Heart left ventricle (tissue), 16 donors: ENCODE measurements at regions not wholly inside any gene's neighbourhood (a gene's known extent, or its start where the extent isn't known, plus 50 kb on each side); places are given as distances from the start of the nearest gene placed in this dataset.

Source experiments
- ATAC-seq, 4 donors: fragments of 200-7000 bp; cut with Tn5 transposase; one replicate each; pipeline ENCODE4 v1.9.1; 2020 to 2022; ENCODE audit warnings: moderate library complexity in 4 of 4, mild to moderate bottlenecking in 3 of 4, moderate number of reproducible peaks in 1 of 4
- DNase-seq, 5 donors: peaks; one replicate each; pipeline ENCODE4 v3.0.0-alpha.2; 2020
- H3K27ac ChIP-seq, 12 donors: fragments of 200-600 bp; sonication (generic) in 4 of 12; one replicate each; pipeline versions ENCODE4 v1.5.0 to v1.8.0; 2016 to 2022; ENCODE audit warnings: mild to moderate bottlenecking in 2 of 12
- H3K27me3 ChIP-seq, 9 donors: fragments of 200-600 bp; sonication (generic) in 2 of 9; one replicate each; pipeline versions ENCODE4 v1.5.1 to v1.8.0; 2016 to 2022; ENCODE audit warnings: mild to moderate bottlenecking in 3 of 9
- H3K36me3 ChIP-seq, 9 donors: fragments of 200-600 bp; sonication (generic) in 2 of 9; one replicate each; pipeline versions ENCODE4 v1.5.0 to v1.8.0; 2018 to 2022; ENCODE audit warnings: mild to moderate bottlenecking in 2 of 9
- H3K4me1 ChIP-seq, 12 donors: fragments of 200-600 bp; sonication (generic) in 4 of 12; one replicate each; pipeline versions ENCODE4 v1.5.0 to v1.8.0; 2016 to 2022; ENCODE audit warnings: mild to moderate bottlenecking in 3 of 12
- H3K4me3 ChIP-seq, 12 donors: fragments of 200-600 bp; sonication (generic) in 4 of 12; one replicate each; pipeline versions ENCODE4 v1.5.0 to v1.8.0; 2017 to 2022; ENCODE audit warnings: mild to moderate bottlenecking in 9 of 12, moderate library complexity in 4 of 12
- H3K9me3 ChIP-seq, 12 donors: fragments of 200-600 bp; sonication (generic) in 4 of 12; one replicate each; pipeline versions ENCODE4 v1.5.0 to v1.8.0; 2016 to 2022; ENCODE audit warnings: mild to moderate bottlenecking in 1 of 12
- POLR2A ChIP-seq, 2 donors: fragments of 450-650 bp; IDR thresholded peaks; one replicate each; pipeline ENCODE4 v1.6.1; 2017; ENCODE audit warnings: antibody characterized with exemption in 2 of 2, mild to moderate bottlenecking in 2 of 2, moderate library complexity in 2 of 2
- WGBS, 4 donors: extraction: QIAGEN DNeasy Blood & Tissue Kit in 2 of 4; methylation state at CpG; one replicate each; pipeline versions ENCODE4 v1.1.5 to v1.1.7; 2013 to 2018; 5-methylcytosine and 5-hydroxymethylcytosine counted together
- intact Hi-C, 10 donors: fragments of 100-400 bp; cut with DNase I; formaldehyde crosslinking; loops; one replicate each; pipeline versions ENCODE4 v1.11.1 to v1.14.2; 2022
- TF ChIP-seq, protein P1 (sequence below), 12 donors: fragments of 200-600 bp; sonication (generic) in 4 of 12; IDR thresholded peaks; one replicate each; pipeline versions ENCODE4 v1.5.0 to v1.8.0; 2018 to 2022; ENCODE audit warnings: antibody characterized with exemption in 12 of 12, mild to moderate bottlenecking in 5 of 12
- donor health status: ischemic (EF 13 %, LVEDD 7.1; RV severe dilation, severe dysfunction).
- donor health status: healthy with polysubstance abuse.
- donor health status: DM: no; HTN: yes; CAD: no.
- donor health status: DM: no; HTN: no; CAD: no.
- donor health status: ischemic (EF 25% LVEDD 6.9; RV normal size, moderate dysfunction).
- donor health status: ischemic (EF 25% LVEDD 5.7; RV mildly dilated, moderate dysfunction).
- donor health status: healthy.
- donor health status: DM: yes; HTN: yes; CAD: no.
- donor health status: ischemic (EF 35%, LVEDD 5.7; RV mildly dilated, moderate dysfunction).
- donor health status: nonischemic (EF 11% LVEDD 7.7; RV severe dilation, severe dysfunction).
- donor health status: DM: yes; HTN: yes; CAD: no.
- donor health status: PGD.
- donor health status: ischemic (EF 29% LVEDD 5.4; RV normal size, mild dysfunction).
- donor health status: nonischemic (EF 23%, LVEDD 6.1; RV moderate dilation, normal function).

DNA sequence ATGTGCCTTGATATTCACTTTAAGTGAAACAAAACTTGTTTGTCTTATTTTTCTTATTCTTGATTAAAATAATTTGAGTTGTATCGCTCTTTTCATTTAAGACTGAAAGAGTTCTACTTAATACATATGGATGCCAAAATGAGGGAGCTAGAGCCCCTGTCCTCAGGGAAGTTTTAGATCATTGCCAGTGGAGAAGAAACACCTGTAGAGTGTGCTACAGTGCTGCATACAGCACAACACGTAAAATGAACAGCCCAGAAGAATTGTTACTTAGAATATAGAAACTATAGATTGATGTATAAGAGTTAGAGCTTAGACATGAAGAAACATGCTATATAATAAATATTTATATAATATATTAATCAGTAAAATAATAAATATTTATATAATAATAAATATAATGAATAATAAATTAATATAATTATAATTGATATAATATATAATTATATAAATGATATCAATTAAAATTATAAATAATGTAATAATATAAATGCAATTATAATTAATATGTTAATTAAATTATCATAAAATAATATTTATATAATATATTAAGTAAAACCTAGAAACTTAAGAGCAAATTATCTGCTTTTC is 1234.7 kb downstream of the ROBO2 start:
- Histone ChIP-seq H3K4me1 (no peaks in the 10 kb centered on the region), H3K27me3 (no peaks in the 10 kb centered on the region), H3K27ac (no peak overlapping the region), H3K4me3 (no peak overlapping the region), H3K36me3 (no peaks in the 10 kb centered on the region), H3K9me3 (no peaks in the 10 kb centered on the region)
- intact Hi-C loops, result no loop called here
- 82 to 91% (median 83%) methylated on average over 2 of the region's 2 CpGs for whole genome bisulfite sequencing, 4 donors
- DNase-seq, result no peak
- no peak for ATAC-seq
- TF ChIP-seq POLR2A (IDR thresholded peaks at IDR 0.05), result no peak
- TF ChIP-seq, protein P1, sequence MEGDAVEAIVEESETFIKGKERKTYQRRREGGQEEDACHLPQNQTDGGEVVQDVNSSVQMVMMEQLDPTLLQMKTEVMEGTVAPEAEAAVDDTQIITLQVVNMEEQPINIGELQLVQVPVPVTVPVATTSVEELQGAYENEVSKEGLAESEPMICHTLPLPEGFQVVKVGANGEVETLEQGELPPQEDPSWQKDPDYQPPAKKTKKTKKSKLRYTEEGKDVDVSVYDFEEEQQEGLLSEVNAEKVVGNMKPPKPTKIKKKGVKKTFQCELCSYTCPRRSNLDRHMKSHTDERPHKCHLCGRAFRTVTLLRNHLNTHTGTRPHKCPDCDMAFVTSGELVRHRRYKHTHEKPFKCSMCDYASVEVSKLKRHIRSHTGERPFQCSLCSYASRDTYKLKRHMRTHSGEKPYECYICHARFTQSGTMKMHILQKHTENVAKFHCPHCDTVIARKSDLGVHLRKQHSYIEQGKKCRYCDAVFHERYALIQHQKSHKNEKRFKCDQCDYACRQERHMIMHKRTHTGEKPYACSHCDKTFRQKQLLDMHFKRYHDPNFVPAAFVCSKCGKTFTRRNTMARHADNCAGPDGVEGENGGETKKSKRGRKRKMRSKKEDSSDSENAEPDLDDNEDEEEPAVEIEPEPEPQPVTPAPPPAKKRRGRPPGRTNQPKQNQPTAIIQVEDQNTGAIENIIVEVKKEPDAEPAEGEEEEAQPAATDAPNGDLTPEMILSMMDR (IDR thresholded peaks at IDR 0.05), result no peak

DNA sequence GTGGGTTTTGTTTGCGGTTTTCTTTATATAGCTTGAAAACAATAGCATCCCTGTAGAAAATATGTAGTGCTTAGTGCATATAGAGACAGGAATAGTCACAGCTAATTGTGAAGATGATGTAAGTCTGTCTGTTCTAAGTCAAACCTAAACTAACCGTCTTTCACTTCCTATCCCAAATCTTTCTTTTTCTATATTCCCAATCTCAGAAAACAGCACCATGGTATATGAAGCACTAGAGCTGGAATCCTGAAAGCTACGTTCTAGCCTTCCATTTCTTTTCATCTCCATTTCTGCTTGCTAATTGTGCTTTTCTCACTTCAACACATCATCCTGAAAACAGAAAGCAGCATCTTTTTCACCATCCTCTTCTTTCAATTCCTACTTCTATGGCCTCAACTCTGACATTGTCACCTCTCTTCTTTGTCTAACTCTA is 1235.5 kb downstream of the ROBO2 start:
- intact Hi-C loops, result no loop called here
- TF ChIP-seq POLR2A (IDR thresholded peaks at IDR 0.05), result no peak
- TF ChIP-seq, protein P1 (IDR thresholded peaks at IDR 0.05), result no peak
- WGBS, 4 donors, result 77 to 83% (median 81%) methylated on average over 3 of the region's 3 CpGs
- Histone ChIP-seq H3K9me3 (no peaks in the 10 kb centered on the region), H3K4me1 (no peaks in the 10 kb centered on the region), H3K36me3 (no peaks in the 10 kb centered on the region), H3K27ac (no peak overlapping the region), H3K27me3 (no peaks in the 10 kb centered on the region), H3K4me3 (no peak overlapping the region)
- DNase-seq (no peak), ATAC-seq (no peak)

DNA sequence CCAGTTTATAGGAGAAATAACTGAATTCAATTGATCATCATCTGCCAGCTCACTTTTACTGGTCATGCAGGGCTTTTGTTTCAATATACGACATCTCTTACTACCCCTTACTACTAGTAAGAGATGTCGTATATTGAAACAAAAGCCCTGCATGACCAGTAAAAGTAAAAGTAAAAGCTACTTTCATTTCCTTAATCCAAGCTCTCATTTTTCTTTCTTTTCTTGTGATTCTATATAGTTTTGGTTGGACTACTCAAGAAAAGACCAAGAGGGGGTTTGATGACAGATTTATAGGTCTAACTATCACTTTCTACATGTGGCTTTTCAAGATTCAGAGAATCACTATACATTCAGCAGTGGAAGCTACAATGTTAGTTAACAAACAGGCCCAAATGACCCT is 1237.3 kb downstream of the ROBO2 start:
- WGBS, 4 donors, result 90 to 96% (median 92%) methylated on average over 2 of the region's 2 CpGs
- Histone ChIP-seq H3K36me3 (no peaks in the 10 kb centered on the region), H3K9me3 (no peaks in the 10 kb centered on the region), H3K4me1 (no peaks in the 10 kb centered on the region), H3K27ac (no peak overlapping the region), H3K4me3 (no peak overlapping the region), H3K27me3 (no peaks in the 10 kb centered on the region)
- no peak for TF ChIP-seq POLR2A (IDR thresholded peaks at IDR 0.05)
- TF ChIP-seq, protein P1 (IDR thresholded peaks at IDR 0.05), result no peak
- intact Hi-C loops, result no loop called here
- ATAC-seq (no peak), DNase-seq (no peak)

DNA sequence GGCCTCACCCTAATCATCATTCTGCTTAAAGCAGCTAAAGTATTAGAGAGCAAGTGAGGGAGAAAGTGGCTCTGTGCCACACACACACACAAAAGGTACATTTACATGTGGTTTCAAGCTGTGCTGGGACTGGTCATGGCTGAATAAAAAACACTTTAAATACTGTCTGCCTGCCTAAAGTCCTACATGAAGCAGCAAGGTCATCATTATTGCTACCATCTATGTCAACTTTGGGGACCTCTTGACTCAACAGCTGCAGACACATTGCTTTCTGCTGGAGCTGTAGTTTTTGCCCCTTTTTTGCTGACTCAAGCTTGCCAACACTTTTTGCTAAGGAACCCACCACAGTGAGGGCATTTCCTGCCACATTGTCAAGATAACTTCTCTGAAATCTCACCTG is 1237.9 kb downstream of the ROBO2 start:
- TF ChIP-seq, protein P1 (IDR thresholded peaks at IDR 0.05), result no peak
- TF ChIP-seq POLR2A (IDR thresholded peaks at IDR 0.05), result no peak
- Histone ChIP-seq H3K4me1 (no peaks in the 10 kb centered on the region), H3K9me3 (no peaks in the 10 kb centered on the region), H3K4me3 (no peak overlapping the region), H3K27ac (no peak overlapping the region), H3K36me3 (no peaks in the 10 kb centered on the region), H3K27me3 (no peaks in the 10 kb centered on the region)
- ATAC-seq (no peak), DNase-seq (no peak)
- intact Hi-C loops, result no loop called here
